HAP-1 (cell line): ENCODE measurements at regions not wholly inside any gene's neighbourhood (a gene's known extent, or its start where the extent isn't known, plus 50 kb on each side); places are given as distances from the start of the nearest gene placed in this dataset.

Experiments used
- DNase-seq, 2 experiments: peaks; one replicate each; pipeline ENCODE4 v3.0.0-alpha.2; 2016 to 2020; ENCODE audit warnings: low spot score in 2 of 2
- H3K27me3 ChIP-seq: fragments of 250-450 bp; sonication (Bioruptor Pico); 2 replicates; pipeline ENCODE4 v1.5.1; 2020; ENCODE audit warnings: low read depth, mild to moderate bottlenecking, moderate library complexity
- H3K36me3 ChIP-seq: fragments of 250-450 bp; sonication (Bioruptor Pico); replicated peaks from 2 replicates; pipeline ENCODE4 v1.5.1; 2020; ENCODE audit warnings: mild to moderate bottlenecking
- H3K4me1 ChIP-seq: fragments of 250-450 bp; sonication (Bioruptor Pico); 2 replicates; pipeline ENCODE4 v1.5.1; 2020; ENCODE audit warnings: mild to moderate bottlenecking
- H3K4me3 ChIP-seq: fragments of 250-450 bp; sonication (Bioruptor Pico); 2 replicates; pipeline ENCODE4 v1.5.1; 2020; ENCODE audit warnings: mild to moderate bottlenecking, moderate library complexity
- H3K9me3 ChIP-seq: fragments of 250-450 bp; sonication (Bioruptor Pico); 2 replicates; pipeline ENCODE4 v1.5.1; 2020; ENCODE audit warnings: mild to moderate bottlenecking, moderate library complexity
- in situ Hi-C: fragments of 300-500 bp; cut with MboI; formaldehyde crosslinking; loops from 3 replicates; pipeline ENCODE4 v1.14.3; 2020; ENCODE audit warnings: low sequenced_read_pairs, inconsistent platforms, mixed read lengths

GRCh38 chr13:57935965-57936364 lies 304.4 kb downstream of the PCDH17 start:
- Histone ChIP-seq H3K36me3 (no peaks in the 10 kb centered on the region), H3K9me3 (no peaks in the 10 kb centered on the region), H3K4me3 (no peak overlapping the region), H3K4me1 (no peaks in the 10 kb centered on the region), H3K27me3 (no peaks in the 10 kb centered on the region)
- DNase-seq: no peak
- in situ Hi-C loops: no loop called here

GRCh38 chr13:57946361-57946760 lies 314.8 kb downstream of the PCDH17 start:
- in situ Hi-C loops: no loop called here
- DNase-seq: no peak

GRCh38 chr13:57948884-57949283 lies 317.3 kb downstream of the PCDH17 start:
- no peaks in the 10 kb centered on the region for H3K36me3 ChIP-seq
- in situ Hi-C loops: no loop called here
- H3K9me3 ChIP-seq: no peaks in the 10 kb centered on the region
- no peaks in the 10 kb centered on the region for H3K4me1 ChIP-seq
- no peak for DNase-seq
- no peaks in the 10 kb centered on the region for H3K27me3 ChIP-seq
- H3K4me3 ChIP-seq: no peak overlapping the region

More at GRCh38 chr13:57946361-57946760, 314.8 kb downstream of the PCDH17 start:
- no peaks in the 10 kb centered on the region for H3K4me1 ChIP-seq
- no peak overlapping the region for H3K4me3 ChIP-seq
- H3K36me3 ChIP-seq: no peaks in the 10 kb centered on the region
- no peaks in the 10 kb centered on the region for H3K27me3 ChIP-seq
- H3K9me3 ChIP-seq: no peaks in the 10 kb centered on the region

- no peak for DNase-seq
- H3K4me3 ChIP-seq: no peak overlapping the region
- no peaks in the 10 kb centered on the region for H3K4me1 ChIP-seq
- in situ Hi-C loops: no loop called here
- H3K36me3 ChIP-seq: no peaks in the 10 kb centered on the region
- H3K27me3 ChIP-seq: no peaks in the 10 kb centered on the region
- no peaks in the 10 kb centered on the region; the same call in 1 of the 2 replicates for H3K9me3 ChIP-seq
These were observed 338.4 kb downstream of the PCDH17 start for GRCh38 chr13:57969951-57970350.

GRCh38 chr13:57970404-57970803 lies 338.9 kb downstream of the PCDH17 start:
- peak in 1 of 2 experiments; percentile 10 for DNase-seq
- no peak overlapping the region for H3K4me3 ChIP-seq
- in situ Hi-C loops: no loop called here
- no peaks in the 10 kb centered on the region for H3K27me3 ChIP-seq
- no peaks in the 10 kb centered on the region for H3K36me3 ChIP-seq
- H3K4me1 ChIP-seq: no peaks in the 10 kb centered on the region
- H3K9me3 ChIP-seq: no peaks in the 10 kb centered on the region; the same call in 1 of the 2 replicates

- Histone ChIP-seq H3K4me3 (no peak overlapping the region), H3K27me3 (no peaks in the 10 kb centered on the region), H3K4me1 (no peaks in the 10 kb centered on the region), H3K36me3 (no peaks in the 10 kb centered on the region), H3K9me3 (no peaks in the 10 kb centered on the region)
- in situ Hi-C loops: no loop called here
- no peak for DNase-seq
These were observed 351.2 kb downstream of the PCDH17 start for GRCh38 chr13:57982782-57983181.

- in situ Hi-C loops: no loop called here
These were observed 356.7 kb downstream of the PCDH17 start for GRCh38 chr13:57988276-57988675.

GRCh38 chr13:57991041-57991440 lies 359.5 kb downstream of the PCDH17 start:
- no peaks in the 10 kb centered on the region for H3K9me3 ChIP-seq
- H3K36me3 ChIP-seq: no peaks in the 10 kb centered on the region
- no peaks in the 10 kb centered on the region for H3K4me1 ChIP-seq
- DNase-seq: no peak
- in situ Hi-C loops: no loop called here
- H3K27me3 ChIP-seq: no peaks in the 10 kb centered on the region
- no peak overlapping the region for H3K4me3 ChIP-seq

More at GRCh38 chr13:57988276-57988675, 356.7 kb downstream of the PCDH17 start:
- no peak for DNase-seq
- Histone ChIP-seq H3K36me3 (no peaks in the 10 kb centered on the region), H3K27me3 (no peaks in the 10 kb centered on the region), H3K9me3 (no peaks in the 10 kb centered on the region), H3K4me3 (no peak overlapping the region), H3K4me1 (no peaks in the 10 kb centered on the region)

- no peak overlapping the region for H3K4me3 ChIP-seq
- no peak for DNase-seq
- no peaks in the 10 kb centered on the region for H3K9me3 ChIP-seq
- no peaks in the 10 kb centered on the region for H3K4me1 ChIP-seq
- in situ Hi-C loops: no loop called here
- no peaks in the 10 kb centered on the region; the same call in 1 of the 2 replicates for H3K27me3 ChIP-seq
- H3K36me3 ChIP-seq: no peaks in the 10 kb centered on the region
These were observed 360.9 kb downstream of the PCDH17 start for GRCh38 chr13:57992416-57992815.

GRCh38 chr13:57996717-57997116 lies 365.2 kb downstream of the PCDH17 start:
- DNase-seq: no peak
- Histone ChIP-seq H3K4me3 (no peak overlapping the region), H3K4me1 (no peaks in the 10 kb centered on the region), H3K27me3 (no peaks in the 10 kb centered on the region; the same call in 1 of the 2 replicates), H3K36me3 (no peaks in the 10 kb centered on the region), H3K9me3 (no peaks in the 10 kb centered on the region)
- in situ Hi-C loops: no loop called here

GRCh38 chr13:58004751-58005150 lies 373.2 kb downstream of the PCDH17 start:
- Histone ChIP-seq H3K36me3 (no peaks in the 10 kb centered on the region), H3K27me3 (no peaks in the 10 kb centered on the region), H3K4me1 (no peaks in the 10 kb centered on the region), H3K4me3 (no peak overlapping the region), H3K9me3 (no peaks in the 10 kb centered on the region; the same call in 1 of the 2 replicates)
- in situ Hi-C loops: no loop called here
- DNase-seq: no peak

- Histone ChIP-seq H3K9me3 (no peaks in the 10 kb centered on the region), H3K4me1 (no peaks in the 10 kb centered on the region), H3K27me3 (no peaks in the 10 kb centered on the region), H3K4me3 (no peak overlapping the region), H3K36me3 (no peaks in the 10 kb centered on the region)
- DNase-seq: no peak
- in situ Hi-C loops: no loop called here
These were observed 386.5 kb downstream of the PCDH17 start for GRCh38 chr13:58018020-58018419.

- no peaks in the 10 kb centered on the region for H3K27me3 ChIP-seq
- no peaks in the 10 kb centered on the region for H3K9me3 ChIP-seq
- no peak overlapping the region for H3K4me3 ChIP-seq
- in situ Hi-C loops: no loop called here
- no peaks in the 10 kb centered on the region for H3K4me1 ChIP-seq
- DNase-seq: no peak
- H3K36me3 ChIP-seq: no peaks in the 10 kb centered on the region
These were observed 387.3 kb downstream of the PCDH17 start for GRCh38 chr13:58018865-58019264.

GRCh38 chr13:58024103-58024502 lies 392.6 kb downstream of the PCDH17 start:
- in situ Hi-C loops: no loop called here
- DNase-seq: no peak
- H3K27me3 ChIP-seq: no peaks in the 10 kb centered on the region
- no peaks in the 10 kb centered on the region for H3K36me3 ChIP-seq
- no peaks in the 10 kb centered on the region for H3K9me3 ChIP-seq
- no peaks in the 10 kb centered on the region for H3K4me1 ChIP-seq
- H3K4me3 ChIP-seq: no peak overlapping the region

- no peak for DNase-seq
- no peaks in the 10 kb centered on the region for H3K9me3 ChIP-seq
- no peaks in the 10 kb centered on the region for H3K36me3 ChIP-seq
- in situ Hi-C loops: no loop called here
- no peak overlapping the region for H3K4me3 ChIP-seq
- no peaks in the 10 kb centered on the region for H3K27me3 ChIP-seq
- H3K4me1 ChIP-seq: no peaks in the 10 kb centered on the region
These were observed 394.3 kb downstream of the PCDH17 start for GRCh38 chr13:58025821-58026220.
